GM12892 (cell line): ENCODE measurements at regions not wholly inside any gene's neighbourhood (a gene's known extent, or its start where the extent isn't known, plus 50 kb on each side); places are given as distances from the start of the nearest gene placed in this dataset.

Experiments used
- DNase-seq: peaks from one replicate; pipeline ENCODE4 v3.0.0; 2011; ENCODE audit not compliant: insufficient read length
- FAIRE-seq: peaks from 2 replicates; lab custom pipeline; 2011; peaks lifted over from hg19 to GRCh38; lab: Jason Lieb, UNC
- POLR2A ChIP-seq: IDR thresholded peaks from 2 replicates; pipeline ENCODE4 v1.6.1; 2011; ENCODE audit warnings: low read depth, low read length, control low read depth
- POLR2AphosphoS5 ChIP-seq: IDR thresholded peaks from 2 replicates; pipeline ENCODE4 v1.6.1; 2011; ENCODE audit warnings: low read depth, low read length, control low read depth
- TAF1 ChIP-seq: IDR thresholded peaks from 2 replicates; pipeline ENCODE4 v1.6.1; 2011; ENCODE audit warnings: low read depth, mild to moderate bottlenecking, control low read depth, low read length, borderline replicate concordance

DNA sequence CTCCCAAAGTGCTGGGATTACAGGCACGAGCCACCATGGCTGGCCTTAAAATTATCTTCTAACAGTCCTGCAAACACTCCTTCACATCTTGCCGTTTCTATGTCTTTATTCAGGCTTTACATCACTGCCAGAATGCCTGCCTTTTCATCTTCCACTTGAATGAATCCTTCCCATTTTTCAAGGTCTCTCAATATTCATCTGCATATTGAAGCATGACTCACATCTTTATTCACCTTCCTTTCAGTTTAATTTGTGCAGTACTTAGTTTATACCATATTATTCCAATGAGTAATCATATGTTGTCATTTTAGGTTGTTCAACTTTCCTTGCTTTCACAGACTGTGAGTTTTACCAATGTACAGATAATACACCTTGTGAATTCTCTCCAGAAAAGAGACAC is 510.1 kb upstream of the PIK3C3 start:
- no peak for DNase-seq
- FAIRE-seq, result no peak
- TF ChIP-seq POLR2A, result no peak
- no peak for TF ChIP-seq POLR2AphosphoS5
- no peak for TF ChIP-seq TAF1

GRCh38 chr18:41436772-41437171 is 518.3 kb upstream of the PIK3C3 start:
- DNase-seq, result no peak
- FAIRE-seq, result no peak
- TF ChIP-seq TAF1 (no peak), POLR2A (no peak), POLR2AphosphoS5 (no peak)

- DNase-seq, result no peak
- TF ChIP-seq POLR2AphosphoS5 (no peak), POLR2A (no peak), TAF1 (no peak)
- no peak for FAIRE-seq
Measured at GRCh38 chr18:41418598-41418997, 536.4 kb upstream of the PIK3C3 start.

- TF ChIP-seq POLR2A (no peak), TAF1 (no peak)
- FAIRE-seq (no peak), DNase-seq (no peak)
Measured at GRCh38 chr18:41416044-41416443, 539.0 kb upstream of the PIK3C3 start.

GRCh38 chr18:41410006-41410405 is 545.0 kb upstream of the PIK3C3 start:
- DNase-seq (no peak), FAIRE-seq (no peak)
- no peak for TF ChIP-seq TAF1
- TF ChIP-seq POLR2A, result no peak
- TF ChIP-seq POLR2AphosphoS5, result no peak

DNA sequence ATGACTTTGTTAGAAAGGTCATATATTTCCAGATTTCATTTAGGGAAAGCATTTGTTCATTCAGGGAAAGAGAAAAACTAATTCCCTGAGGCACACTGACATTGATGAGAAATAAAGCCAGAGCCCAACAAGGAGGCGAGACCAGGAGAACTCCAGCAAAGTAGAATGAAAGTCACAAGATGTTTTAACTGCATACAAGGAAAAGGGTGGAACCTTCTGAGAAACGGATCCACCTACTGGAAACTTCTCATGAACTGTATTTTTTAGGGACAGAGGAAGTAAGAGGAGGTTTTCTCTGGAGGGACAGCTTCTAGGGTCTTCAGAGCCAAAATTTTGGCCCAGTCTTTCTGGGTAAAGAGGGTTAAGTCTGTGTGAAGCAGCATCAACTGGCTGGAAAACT is 548.2 kb upstream of the PIK3C3 start:
- FAIRE-seq (no peak), DNase-seq (no peak)
- no peak for TF ChIP-seq POLR2AphosphoS5

GRCh38 chr18:41396861-41397260 is 558.2 kb upstream of the PIK3C3 start:
- TF ChIP-seq POLR2A, result no peak
- TF ChIP-seq POLR2AphosphoS5, result no peak
- TF ChIP-seq TAF1, result no peak
- no peak for DNase-seq
- no peak for FAIRE-seq

GRCh38 chr18:41396211-41396610 is 558.8 kb upstream of the PIK3C3 start:
- TF ChIP-seq POLR2AphosphoS5 (no peak), POLR2A (no peak), TAF1 (no peak)
- no peak for FAIRE-seq
- no peak for DNase-seq

GRCh38 chr18:41395695-41396094 is 559.3 kb upstream of the PIK3C3 start:
- DNase-seq (no peak), FAIRE-seq (no peak)
- TF ChIP-seq POLR2AphosphoS5 (no peak), TAF1 (no peak), POLR2A (no peak)

GRCh38 chr18:41391616-41392595 is 563.1 kb upstream of the PIK3C3 start:
- FAIRE-seq (no peak), DNase-seq (no peak)
- TF ChIP-seq TAF1, result no peak

- TF ChIP-seq POLR2AphosphoS5 (no peak), POLR2A (no peak), TAF1 (no peak)
- FAIRE-seq, result no peak
- no peak for DNase-seq
Measured at GRCh38 chr18:41390309-41390708, 564.7 kb upstream of the PIK3C3 start.

GRCh38 chr18:41378598-41378997 is 576.4 kb upstream of the PIK3C3 start:
- DNase-seq (no peak), FAIRE-seq (no peak)
- TF ChIP-seq POLR2A, result no peak
- no peak for TF ChIP-seq POLR2AphosphoS5
- no peak for TF ChIP-seq TAF1

GRCh38 chr18:41373612-41374011 is 581.4 kb upstream of the PIK3C3 start:
- no peak for FAIRE-seq
- TF ChIP-seq POLR2A (no peak), TAF1 (no peak), POLR2AphosphoS5 (no peak)
- DNase-seq, result no peak
